Mesothelial cell of epicardium (in vitro differentiated cells): ENCODE measurements at regions not wholly inside any gene's neighbourhood (a gene's known extent, or its start where the extent isn't known, plus 50 kb on each side); places are given as distances from the start of the nearest gene placed in this dataset.

Experiments
- DNase-seq, 2 experiments: peaks; one replicate each; pipeline ENCODE4 v3.0.0; 2021; ENCODE audit warnings: low spot score in 2 of 2; ENCODE audit not compliant: unreplicated experiment in 2 of 2
- H3K27ac Mint-ChIP-seq: 2 replicates; pipeline ENCODE4 v1.8.0; 2021; ENCODE audit warnings: mixed read lengths
- H3K27me3 Mint-ChIP-seq: 2 replicates; pipeline ENCODE4 v1.8.0; 2021; ENCODE audit warnings: low read depth, mixed read lengths
- H3K36me3 Mint-ChIP-seq: 2 replicates; pipeline ENCODE4 v1.8.0; 2021; ENCODE audit warnings: mixed read lengths
- H3K4me1 Mint-ChIP-seq: 2 replicates; pipeline ENCODE4 v1.8.0; 2021; ENCODE audit warnings: mixed read lengths
- H3K4me3 Mint-ChIP-seq: 2 replicates; pipeline ENCODE4 v1.8.0; 2021; ENCODE audit warnings: mild to moderate bottlenecking, moderate library complexity, mixed read lengths
- H3K9me3 Mint-ChIP-seq: 2 replicates; pipeline ENCODE4 v1.8.0; 2021; ENCODE audit warnings: mixed read lengths
- CTCF ChIP-seq: fragments of 200-600 bp; sonication (generic); IDR thresholded peaks from one replicate; pipeline ENCODE4 v1.5.0; 2021; ENCODE audit warnings: antibody characterized with exemption; ENCODE audit not compliant: unreplicated experiment

- no peaks in the 10 kb centered on the region for H3K9me3 Mint-ChIP-seq
- no peak for TF ChIP-seq CTCF
- no peak overlapping the region for H3K4me3 Mint-ChIP-seq
- peaks cover 12% of the 10 kb centered on the region for H3K4me1 Mint-ChIP-seq
- H3K36me3 Mint-ChIP-seq, result no peaks in the 10 kb centered on the region
- no peak for DNase-seq
- no peak overlapping the region for H3K27ac Mint-ChIP-seq
- H3K27me3 Mint-ChIP-seq, result peaks cover 9% of the 10 kb centered on the region
Observed at GRCh38 chr2:122261911-122262310, 506.5 kb downstream of the TSN start.

- H3K4me3 Mint-ChIP-seq, result no peak overlapping the region
- H3K27me3 Mint-ChIP-seq, result no peaks in the 10 kb centered on the region
- H3K9me3 Mint-ChIP-seq, result no peaks in the 10 kb centered on the region
Observed at GRCh38 chr2:122263746-122264145, 508.3 kb downstream of the TSN start.

GRCh38 chr2:122266636-122267035 is 511.2 kb downstream of the TSN start:
- no peak for DNase-seq
- H3K9me3 Mint-ChIP-seq, result peaks cover 9% of the 10 kb centered on the region
- H3K36me3 Mint-ChIP-seq, result no peaks in the 10 kb centered on the region
- H3K4me3 Mint-ChIP-seq, result no peak overlapping the region
- no peak overlapping the region for H3K27ac Mint-ChIP-seq
- TF ChIP-seq CTCF, result no peak
- H3K27me3 Mint-ChIP-seq, result no peaks in the 10 kb centered on the region
- peaks cover 11% of the 10 kb centered on the region for H3K4me1 Mint-ChIP-seq

More at GRCh38 chr2:122263746-122264145, 508.3 kb downstream of the TSN start:
- TF ChIP-seq CTCF, result no peak
- Mint-ChIP-seq H3K36me3 (no peaks in the 10 kb centered on the region), H3K4me1 (peaks cover 15% of the 10 kb centered on the region), H3K27ac (no peak overlapping the region)
- DNase-seq, result no peak

- Mint-ChIP-seq H3K4me1 (peaks cover 5% of the 10 kb centered on the region), H3K4me3 (no peak overlapping the region), H3K27ac (no peak overlapping the region), H3K36me3 (no peaks in the 10 kb centered on the region), H3K27me3 (no peaks in the 10 kb centered on the region), H3K9me3 (peaks cover 9% of the 10 kb centered on the region)
- no peak for TF ChIP-seq CTCF
- DNase-seq, result no peak
Observed at GRCh38 chr2:122267947-122268346, 512.5 kb downstream of the TSN start.

GRCh38 chr2:122273785-122274419 is 518.5 kb downstream of the TSN start:
- TF ChIP-seq CTCF, result no peak
- DNase-seq, result no peak
- Mint-ChIP-seq H3K4me3 (no peak overlapping the region), H3K4me1 (no peaks in the 10 kb centered on the region), H3K27me3 (peaks cover 2% of the 10 kb centered on the region), H3K36me3 (no peaks in the 10 kb centered on the region), H3K9me3 (peaks cover 9% of the 10 kb centered on the region), H3K27ac (no peak overlapping the region)

- Mint-ChIP-seq H3K27me3 (peaks cover 18% of the 10 kb centered on the region), H3K27ac (no peak overlapping the region), H3K4me3 (no peak overlapping the region), H3K9me3 (peaks cover 7% of the 10 kb centered on the region), H3K36me3 (no peaks in the 10 kb centered on the region), H3K4me1 (no peaks in the 10 kb centered on the region)
- no peak for DNase-seq
- no peak for TF ChIP-seq CTCF
Observed at GRCh38 chr2:122277956-122278355, 522.5 kb downstream of the TSN start.
